ENCODE measurements at regions not wholly inside any gene's neighbourhood (a gene's known extent, or its start where the extent isn't known, plus 50 kb on each side); places are given as distances from the start of the nearest gene placed in this dataset.

DNA sequence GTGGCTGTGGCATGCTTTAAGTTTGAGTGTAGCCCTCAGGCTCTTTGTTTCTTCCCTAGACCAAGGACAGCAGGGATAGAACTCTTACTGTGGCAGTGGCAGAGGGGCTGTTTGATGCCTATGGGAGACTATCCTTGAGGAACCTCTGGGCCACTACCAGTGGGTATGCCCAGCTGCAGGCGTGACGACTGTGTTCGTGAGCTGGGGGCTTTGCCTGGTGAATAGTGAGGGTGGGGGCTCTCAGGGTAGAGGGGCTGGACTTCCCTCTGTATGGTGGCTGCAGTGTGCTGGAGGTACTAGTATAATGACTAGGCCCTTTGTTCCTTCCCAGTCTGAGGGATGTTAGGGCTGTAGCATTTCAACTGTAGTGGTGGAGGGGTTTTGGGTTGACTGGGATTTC is 1242.0 kb downstream of the KHDRBS2 start:
- H3K4me3 Mint-ChIP-seq = no peak overlapping the region
- no peak for DNase-seq
- TF ChIP-seq, protein P1, sequence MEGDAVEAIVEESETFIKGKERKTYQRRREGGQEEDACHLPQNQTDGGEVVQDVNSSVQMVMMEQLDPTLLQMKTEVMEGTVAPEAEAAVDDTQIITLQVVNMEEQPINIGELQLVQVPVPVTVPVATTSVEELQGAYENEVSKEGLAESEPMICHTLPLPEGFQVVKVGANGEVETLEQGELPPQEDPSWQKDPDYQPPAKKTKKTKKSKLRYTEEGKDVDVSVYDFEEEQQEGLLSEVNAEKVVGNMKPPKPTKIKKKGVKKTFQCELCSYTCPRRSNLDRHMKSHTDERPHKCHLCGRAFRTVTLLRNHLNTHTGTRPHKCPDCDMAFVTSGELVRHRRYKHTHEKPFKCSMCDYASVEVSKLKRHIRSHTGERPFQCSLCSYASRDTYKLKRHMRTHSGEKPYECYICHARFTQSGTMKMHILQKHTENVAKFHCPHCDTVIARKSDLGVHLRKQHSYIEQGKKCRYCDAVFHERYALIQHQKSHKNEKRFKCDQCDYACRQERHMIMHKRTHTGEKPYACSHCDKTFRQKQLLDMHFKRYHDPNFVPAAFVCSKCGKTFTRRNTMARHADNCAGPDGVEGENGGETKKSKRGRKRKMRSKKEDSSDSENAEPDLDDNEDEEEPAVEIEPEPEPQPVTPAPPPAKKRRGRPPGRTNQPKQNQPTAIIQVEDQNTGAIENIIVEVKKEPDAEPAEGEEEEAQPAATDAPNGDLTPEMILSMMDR (IDR thresholded peaks at IDR 0.05) = no peak
- H3K27ac ChIP-seq (ENCODE audit: low read length) = no peak overlapping the region
- no peaks in the 10 kb centered on the region for H3K4me1 ChIP-seq (ENCODE audit: control insufficient read depth, insufficient read depth, low read length)
- H3K9me3 Mint-ChIP-seq = peaks cover 9 to 24% of the 10 kb centered on the region in 2 donors
- H3K36me3 Mint-ChIP-seq = peaks cover 6% of the 10 kb centered on the region
- H3K27me3 Mint-ChIP-seq (ENCODE audit: low read depth in 2 of 2) = no peaks in the 10 kb centered on the region
- intact Hi-C loops (cut with micrococcal nuclease) = no loop called here
- ATAC-seq = no peak
- no peaks in the 10 kb centered on the region for H3K36me3 ChIP-seq (ENCODE audit: control insufficient read depth, insufficient read depth, low read length)
- H3K9me3 ChIP-seq (ENCODE audit: control insufficient read depth, insufficient read depth, low read length) = peaks cover 14% of the 10 kb centered on the region
- H3K4me1 Mint-ChIP-seq = no peaks in the 10 kb centered on the region
- no peak overlapping the region for H3K27ac Mint-ChIP-seq
- H3K4me3 ChIP-seq (ENCODE audit: low read length) = no peak overlapping the region
- H3K27me3 ChIP-seq (ENCODE audit: control insufficient read depth, insufficient read depth, low read length) = no peaks in the 10 kb centered on the region
- WGBS (ENCODE audit: insufficient coverage) = 95% methylated on average over 3 of the region's 3 CpGs
